Activated naive CD4-positive, alpha-beta T cell treated with anti-CD3 and anti-CD28 coated beads, Interleukin-2, amount 10 ng/mL, durations not matched to agents 7 days and 5 days (primary cell): ENCODE measurements at regions not wholly inside any gene's neighbourhood (a gene's known extent, or its start where the extent isn't known, plus 50 kb on each side); places are given as distances from the start of the nearest gene placed in this dataset.

ENCODE experiments used
- CTCF ChIA-PET: fragments of 350-600 bp; sonication (Branson Sonifier 250); formaldehyde crosslinking; loops from one replicate; lab custom pipeline; 2021; ENCODE audit warnings: antibody characterized with exemption; lab: Charles Lee
- DNase-seq: peaks from one replicate; pipeline ENCODE4 v3.0.0-alpha.2; 2020
- H3K27ac Mint-ChIP-seq: one replicate; pipeline ENCODE4 v1.8.0; 2021; ENCODE audit warnings: mild to moderate bottlenecking, moderate library complexity, mixed read lengths
- H3K27me3 Mint-ChIP-seq: one replicate; pipeline ENCODE4 v1.8.0; 2021; ENCODE audit warnings: mild to moderate bottlenecking, mixed read lengths
- H3K36me3 Mint-ChIP-seq: one replicate; pipeline ENCODE4 v1.8.0; 2021; ENCODE audit warnings: mixed read lengths
- H3K4me1 Mint-ChIP-seq: one replicate; pipeline ENCODE4 v1.8.0; 2021; ENCODE audit warnings: mixed read lengths
- H3K4me3 Mint-ChIP-seq: one replicate; pipeline ENCODE4 v1.8.0; 2021; ENCODE audit warnings: mild to moderate bottlenecking, moderate library complexity, mixed read lengths
- H3K9me3 Mint-ChIP-seq: one replicate; pipeline ENCODE4 v1.8.0; 2021; ENCODE audit warnings: mixed read lengths

DNA sequence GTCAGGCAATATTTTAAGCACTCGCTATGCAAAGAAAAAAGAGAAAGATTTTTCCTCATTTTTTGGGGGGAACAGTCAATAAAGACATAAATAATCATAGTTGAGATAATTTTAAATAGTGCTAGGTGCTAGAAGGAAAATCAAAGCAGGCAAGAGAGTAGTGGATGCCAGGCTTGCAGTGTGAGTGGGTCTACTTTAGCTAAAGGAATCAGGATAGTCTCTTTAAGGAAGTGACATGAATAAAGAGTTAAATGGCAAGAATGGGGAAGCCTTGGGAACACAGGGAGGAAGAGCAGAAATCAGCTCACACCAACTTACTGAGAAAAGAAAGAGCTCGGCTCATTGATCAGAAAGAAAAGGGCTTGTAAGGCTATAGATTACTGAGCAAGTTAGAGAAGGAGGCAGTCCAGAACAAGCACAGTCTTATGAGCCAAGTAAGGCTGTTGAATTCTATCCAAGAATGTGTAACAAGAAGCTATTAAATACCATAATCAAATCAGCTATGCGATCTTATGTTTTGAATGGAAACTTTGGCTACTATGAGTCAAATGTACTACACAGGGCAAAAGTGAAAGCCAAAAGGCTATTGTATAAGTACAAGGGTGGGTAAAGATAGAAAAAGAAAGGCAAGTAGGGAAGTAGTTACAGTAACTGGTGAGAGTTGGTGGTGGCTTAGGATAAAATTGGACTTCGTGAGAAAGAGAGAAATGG is 833.8 kb upstream of the PIK3C3 start:
- no peaks in the 10 kb centered on the region for H3K4me1 Mint-ChIP-seq
- H3K4me3 Mint-ChIP-seq: no peak overlapping the region
- CTCF ChIA-PET: no interaction called here
- peaks cover 9% of the 10 kb centered on the region for H3K9me3 Mint-ChIP-seq
- no peak overlapping the region for H3K27ac Mint-ChIP-seq
- DNase-seq: no peak
- H3K36me3 Mint-ChIP-seq: no peaks in the 10 kb centered on the region
- H3K27me3 Mint-ChIP-seq: no peaks in the 10 kb centered on the region

DNA sequence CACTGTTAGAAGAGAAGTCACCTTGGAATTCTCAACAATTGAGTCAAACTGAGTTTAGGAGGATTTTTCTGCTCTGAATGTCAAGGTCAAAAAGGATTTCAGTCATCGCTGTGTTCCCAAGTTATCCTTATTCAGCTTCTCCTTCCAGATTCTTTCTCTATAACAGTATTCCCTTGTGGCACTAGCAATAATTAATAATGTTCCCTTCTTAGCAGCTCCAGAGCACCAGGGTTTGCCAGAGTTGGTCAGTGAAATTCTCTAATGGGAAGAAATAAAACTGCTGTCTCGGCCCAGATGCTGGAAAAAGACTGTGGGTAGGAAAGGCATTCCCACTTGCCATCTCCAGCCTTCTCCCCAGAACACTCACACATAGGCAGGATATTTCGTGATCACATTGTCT is 836.0 kb upstream of the PIK3C3 start:
- no peaks in the 10 kb centered on the region for H3K27me3 Mint-ChIP-seq
- no peaks in the 10 kb centered on the region for H3K4me1 Mint-ChIP-seq
- CTCF ChIA-PET: no interaction called here
- no peak overlapping the region for H3K4me3 Mint-ChIP-seq
- DNase-seq: no peak
- H3K36me3 Mint-ChIP-seq: no peaks in the 10 kb centered on the region
- H3K9me3 Mint-ChIP-seq: peaks cover 12% of the 10 kb centered on the region
- H3K27ac Mint-ChIP-seq: no peak overlapping the region

DNA sequence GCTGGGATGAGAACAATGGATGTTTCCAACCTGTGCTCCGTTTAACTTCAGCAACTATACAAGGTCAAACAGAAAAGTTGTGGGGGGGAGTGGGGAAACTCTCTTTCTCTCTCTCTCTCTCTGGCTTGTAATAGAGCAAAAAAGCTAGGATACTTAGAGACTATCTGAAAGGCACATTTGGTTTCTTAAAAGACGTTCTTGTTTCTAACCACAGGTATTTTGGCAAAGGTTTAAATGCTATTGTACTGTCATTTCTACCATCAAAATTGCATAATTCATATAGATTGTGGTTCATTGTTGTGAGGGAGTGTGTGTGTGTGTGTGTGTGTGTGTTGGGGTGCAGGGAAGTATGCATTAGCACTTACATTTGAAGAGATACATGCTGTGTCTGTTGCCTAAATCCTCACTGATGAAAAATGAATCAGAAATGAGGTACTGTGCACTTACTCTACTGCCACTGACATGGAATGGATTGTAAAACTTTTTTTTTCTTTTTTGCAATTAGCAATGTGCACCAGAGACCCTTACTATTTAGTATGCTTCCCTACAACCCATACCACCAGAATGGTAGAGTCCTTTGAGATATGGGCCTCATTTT is 841.0 kb upstream of the PIK3C3 start:
- H3K27ac Mint-ChIP-seq: no peak overlapping the region
- DNase-seq: no peak
- CTCF ChIA-PET: no interaction called here
- H3K4me1 Mint-ChIP-seq: no peaks in the 10 kb centered on the region
- H3K27me3 Mint-ChIP-seq: no peaks in the 10 kb centered on the region
- no peak overlapping the region for H3K4me3 Mint-ChIP-seq
- H3K9me3 Mint-ChIP-seq: peaks cover 14% of the 10 kb centered on the region
- H3K36me3 Mint-ChIP-seq: no peaks in the 10 kb centered on the region

DNA sequence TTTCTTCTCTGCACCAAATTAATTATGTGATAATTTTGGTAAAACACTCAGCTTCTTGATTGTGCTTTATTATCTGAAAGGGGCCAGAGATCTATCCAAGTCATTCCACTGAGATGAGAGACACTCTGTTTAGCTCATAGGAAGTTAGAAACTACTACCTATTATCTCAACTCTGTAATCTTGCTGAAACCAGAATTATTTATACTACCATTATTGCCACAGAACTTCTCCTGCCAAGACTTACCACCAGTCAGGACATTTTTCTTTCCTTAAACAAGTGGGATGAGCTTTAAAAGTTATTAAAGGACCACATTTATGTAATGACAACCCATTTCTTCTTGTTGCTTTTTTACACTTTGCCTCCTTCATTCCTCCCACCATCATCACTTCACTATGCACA is 855.6 kb upstream of the PIK3C3 start:
- H3K36me3 Mint-ChIP-seq: no peaks in the 10 kb centered on the region
- H3K9me3 Mint-ChIP-seq: peaks cover 9% of the 10 kb centered on the region
- no peaks in the 10 kb centered on the region for H3K27me3 Mint-ChIP-seq
- CTCF ChIA-PET: no interaction called here
- no peaks in the 10 kb centered on the region for H3K4me1 Mint-ChIP-seq
- no peak overlapping the region for H3K4me3 Mint-ChIP-seq
- H3K27ac Mint-ChIP-seq: no peak overlapping the region
- no peak for DNase-seq

DNA sequence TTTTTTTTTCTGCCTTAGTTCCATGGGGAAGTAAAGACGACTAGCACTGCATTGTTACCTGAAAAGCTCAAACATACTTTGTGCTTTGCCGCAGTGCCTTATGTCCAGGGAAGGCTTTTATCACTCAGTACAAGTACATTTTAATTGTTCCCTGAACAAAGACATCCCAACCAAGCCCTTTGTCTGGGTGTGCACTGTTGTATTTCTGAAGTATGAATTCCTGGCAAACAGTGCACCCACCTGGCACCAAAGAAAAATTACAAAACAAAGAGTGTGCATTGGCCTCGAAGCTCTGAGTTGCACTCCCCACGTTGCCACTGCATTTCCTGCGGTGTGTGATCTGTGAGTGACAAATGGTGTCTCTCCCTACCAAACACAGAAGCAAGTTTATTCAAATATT is 858.5 kb upstream of the PIK3C3 start:
- CTCF ChIA-PET: no interaction called here
- peaks cover 9% of the 10 kb centered on the region for H3K9me3 Mint-ChIP-seq
- H3K4me1 Mint-ChIP-seq: no peaks in the 10 kb centered on the region
- no peaks in the 10 kb centered on the region for H3K27me3 Mint-ChIP-seq
- H3K27ac Mint-ChIP-seq: no peak overlapping the region
- no peak for DNase-seq
- no peak overlapping the region for H3K4me3 Mint-ChIP-seq
- no peaks in the 10 kb centered on the region for H3K36me3 Mint-ChIP-seq

DNA sequence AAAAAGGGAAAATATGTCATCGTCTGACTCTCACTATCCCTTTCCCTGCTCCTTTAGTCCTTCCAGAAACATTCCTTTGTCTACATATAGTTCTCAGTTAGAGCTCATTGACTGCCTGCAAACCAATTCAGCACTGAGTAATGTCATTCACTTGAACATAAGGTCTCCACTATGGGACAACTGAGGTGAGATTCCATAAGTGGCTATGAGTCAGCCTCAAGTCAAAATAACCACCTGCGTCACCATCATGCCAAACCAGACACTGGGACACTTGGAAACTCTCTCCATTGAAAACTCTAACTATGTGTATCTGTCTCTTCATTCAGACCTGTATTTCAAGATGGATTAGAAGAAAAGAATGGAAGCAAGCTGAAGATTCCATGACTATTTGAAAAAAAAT is 878.0 kb upstream of the PIK3C3 start:
- H3K4me3 Mint-ChIP-seq: no peak overlapping the region
- H3K36me3 Mint-ChIP-seq: no peaks in the 10 kb centered on the region
- H3K27ac Mint-ChIP-seq: no peak overlapping the region
- no peak for DNase-seq
- CTCF ChIA-PET: no interaction called here
- H3K27me3 Mint-ChIP-seq: no peaks in the 10 kb centered on the region
- no peaks in the 10 kb centered on the region for H3K4me1 Mint-ChIP-seq
- peaks cover 9% of the 10 kb centered on the region for H3K9me3 Mint-ChIP-seq

DNA sequence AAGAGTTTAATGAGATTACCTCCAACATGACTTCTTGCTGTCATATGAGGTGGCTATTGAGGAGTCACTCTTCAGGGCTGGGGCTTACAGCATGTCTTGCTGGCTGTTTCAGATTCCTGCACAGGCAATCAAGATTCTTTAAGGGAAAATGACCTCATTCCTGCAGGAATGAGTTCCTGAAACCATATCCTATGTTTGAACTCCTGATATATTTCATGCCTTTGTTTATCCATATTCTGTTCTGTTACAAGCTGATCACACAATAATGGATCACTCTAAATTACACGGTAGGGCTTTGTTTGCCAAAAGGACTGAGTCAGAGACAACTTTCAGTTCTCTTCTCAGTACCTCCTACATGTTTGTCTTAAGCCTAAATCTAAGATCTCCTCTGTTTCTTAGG is 879.8 kb upstream of the PIK3C3 start:
- no peak for DNase-seq
- Mint-ChIP-seq H3K4me3 (no peak overlapping the region), H3K27ac (no peak overlapping the region), H3K4me1 (no peaks in the 10 kb centered on the region), H3K36me3 (no peaks in the 10 kb centered on the region), H3K9me3 (peaks cover 8% of the 10 kb centered on the region), H3K27me3 (no peaks in the 10 kb centered on the region)
- CTCF ChIA-PET: no interaction called here

DNA sequence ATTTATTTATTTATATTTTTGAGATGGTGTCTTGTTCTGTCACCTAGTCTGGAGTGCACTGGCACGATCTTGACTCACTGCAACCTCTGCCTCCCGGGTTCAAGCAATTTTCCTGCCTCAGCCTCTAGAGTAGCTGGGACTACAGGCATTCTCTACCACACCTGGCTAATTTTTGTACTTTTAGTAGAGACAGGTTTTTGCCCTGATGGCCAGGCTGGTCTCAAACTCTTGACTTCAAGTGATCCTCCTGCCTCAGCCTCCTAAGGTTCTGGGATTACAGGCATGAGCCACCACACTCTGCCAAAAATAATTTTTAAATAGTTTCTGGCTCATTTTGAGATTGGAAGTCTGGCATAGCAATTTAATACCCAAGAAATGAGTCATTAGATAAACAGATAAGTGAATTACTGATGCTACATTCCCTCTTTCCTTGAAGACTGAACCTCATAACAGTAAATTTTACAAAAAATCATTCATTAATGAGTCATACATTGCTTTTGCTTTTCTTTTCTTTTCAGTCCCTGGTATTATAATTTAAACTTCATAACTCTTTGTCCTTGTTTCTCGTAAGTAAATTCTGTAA is 881.6 kb upstream of the PIK3C3 start:
- no peak overlapping the region for H3K4me3 Mint-ChIP-seq
- H3K9me3 Mint-ChIP-seq: peaks cover 8% of the 10 kb centered on the region
- DNase-seq: no peak
- H3K27ac Mint-ChIP-seq: no peak overlapping the region
- CTCF ChIA-PET: no interaction called here
- H3K27me3 Mint-ChIP-seq: no peaks in the 10 kb centered on the region
- no peaks in the 10 kb centered on the region for H3K36me3 Mint-ChIP-seq
- H3K4me1 Mint-ChIP-seq: no peaks in the 10 kb centered on the region

DNA sequence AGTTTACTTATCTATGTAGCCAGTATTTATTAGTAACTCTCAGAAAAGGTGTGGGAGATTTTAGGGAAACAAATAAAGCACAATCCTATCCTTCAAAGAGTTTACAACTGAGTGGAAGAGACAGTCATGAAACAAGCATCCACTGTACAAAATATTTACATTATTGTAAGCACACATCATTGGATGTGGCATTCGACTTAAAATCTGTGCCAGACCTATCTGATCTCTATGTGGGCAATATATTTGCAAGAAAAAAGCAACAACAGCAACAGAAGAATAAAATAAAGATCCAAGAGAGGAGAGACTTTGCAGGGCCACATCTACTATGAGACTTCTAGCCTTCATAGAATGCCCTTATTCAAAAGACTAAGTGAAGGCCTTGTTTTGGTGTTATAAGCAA is 882.1 kb upstream of the PIK3C3 start:
- H3K27me3 Mint-ChIP-seq: no peaks in the 10 kb centered on the region
- no peak overlapping the region for H3K27ac Mint-ChIP-seq
- no peak overlapping the region for H3K4me3 Mint-ChIP-seq
- CTCF ChIA-PET: no interaction called here
- no peaks in the 10 kb centered on the region for H3K36me3 Mint-ChIP-seq
- H3K4me1 Mint-ChIP-seq: no peaks in the 10 kb centered on the region
- H3K9me3 Mint-ChIP-seq: peaks cover 8% of the 10 kb centered on the region
- no peak for DNase-seq

DNA sequence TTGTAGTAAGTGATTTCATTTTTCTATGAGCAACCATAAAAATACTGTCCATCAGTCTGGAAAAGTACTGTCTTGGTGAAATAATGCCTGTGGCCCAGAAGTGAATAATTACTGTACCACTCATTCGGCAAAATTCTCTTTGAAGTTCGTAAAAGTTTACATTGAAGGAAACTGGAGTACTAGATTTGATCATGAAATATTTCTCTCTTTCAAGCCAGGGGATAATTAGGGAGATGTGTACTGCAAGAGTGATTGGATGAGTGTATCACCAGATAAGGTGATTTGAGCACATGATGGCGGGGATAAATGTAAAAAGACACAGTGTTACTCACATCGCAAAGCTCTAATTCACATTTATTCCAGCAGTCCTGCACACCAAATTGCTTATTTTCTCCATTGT is 883.2 kb upstream of the PIK3C3 start:
- Mint-ChIP-seq H3K36me3 (no peaks in the 10 kb centered on the region), H3K4me3 (no peak overlapping the region), H3K4me1 (no peaks in the 10 kb centered on the region), H3K9me3 (peaks cover 6% of the 10 kb centered on the region), H3K27ac (no peak overlapping the region), H3K27me3 (no peaks in the 10 kb centered on the region)
- no peak for DNase-seq
- CTCF ChIA-PET: no interaction called here

DNA sequence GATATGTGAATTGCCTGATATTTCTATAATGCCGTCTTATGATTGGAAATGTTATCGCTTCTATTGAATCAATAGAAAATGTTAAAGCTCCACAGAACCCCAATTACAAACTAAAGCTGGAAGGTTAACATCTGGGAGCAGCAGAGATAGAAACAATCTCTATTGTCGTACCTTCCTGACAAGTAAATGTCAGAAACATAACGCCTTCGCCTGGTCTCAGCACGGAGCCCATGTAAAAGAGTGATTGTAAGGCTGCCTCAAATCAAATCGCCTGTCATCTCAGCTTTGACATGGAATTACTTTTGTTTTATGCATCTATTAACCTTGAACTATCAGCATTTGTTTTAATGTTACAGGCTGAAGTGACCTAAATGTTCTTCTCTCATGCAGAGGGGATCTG is 885.9 kb upstream of the PIK3C3 start:
- no peak for DNase-seq
- Mint-ChIP-seq H3K9me3 (peaks cover 4% of the 10 kb centered on the region), H3K36me3 (no peaks in the 10 kb centered on the region), H3K4me1 (no peaks in the 10 kb centered on the region), H3K27me3 (no peaks in the 10 kb centered on the region), H3K4me3 (no peak overlapping the region), H3K27ac (no peak overlapping the region)
- CTCF ChIA-PET: no interaction called here

DNA sequence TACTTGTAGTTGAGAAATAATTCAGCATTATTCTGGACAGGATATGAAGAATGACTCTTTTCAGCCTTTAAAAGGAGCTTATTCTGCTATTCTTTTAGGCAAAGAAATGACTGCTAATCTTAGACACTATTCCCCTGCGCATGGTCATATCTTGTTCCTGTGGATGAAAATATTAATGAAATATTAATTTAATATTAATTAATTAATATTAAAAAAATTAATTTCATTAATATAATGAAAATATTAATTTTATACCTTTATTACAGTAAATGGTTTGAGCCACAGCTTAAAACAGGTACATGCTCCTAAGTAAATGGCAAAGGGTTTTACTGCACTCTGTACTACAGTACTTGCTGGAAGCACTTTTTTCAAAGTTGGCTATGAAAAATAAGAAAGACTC is 890.1 kb upstream of the PIK3C3 start:
- CTCF ChIA-PET: no interaction called here
- Mint-ChIP-seq H3K9me3 (peaks cover 6% of the 10 kb centered on the region), H3K4me3 (no peak overlapping the region), H3K27me3 (no peaks in the 10 kb centered on the region), H3K27ac (no peak overlapping the region), H3K4me1 (no peaks in the 10 kb centered on the region), H3K36me3 (no peaks in the 10 kb centered on the region)
- no peak for DNase-seq

DNA sequence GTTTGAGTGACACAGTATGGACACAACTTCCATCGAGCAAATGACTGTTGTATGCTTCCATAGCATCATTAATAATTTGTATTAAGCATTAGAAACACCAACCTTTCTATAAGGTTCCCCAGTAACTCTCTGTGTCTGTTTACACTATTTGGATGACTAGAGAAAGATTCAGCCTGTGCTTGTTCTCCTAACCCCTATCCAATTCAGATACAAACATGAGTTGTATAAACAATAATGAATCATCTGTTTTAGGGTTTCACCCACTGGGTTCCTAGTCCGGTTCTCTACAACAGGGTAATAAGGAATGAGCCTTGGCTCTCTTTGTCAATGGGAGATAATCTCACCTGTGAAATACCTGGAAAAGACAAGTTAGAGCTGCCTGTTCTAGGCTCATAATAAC is 894.1 kb upstream of the PIK3C3 start:
- Mint-ChIP-seq H3K36me3 (no peaks in the 10 kb centered on the region), H3K4me1 (no peaks in the 10 kb centered on the region), H3K9me3 (peaks cover 15% of the 10 kb centered on the region), H3K27me3 (no peaks in the 10 kb centered on the region), H3K4me3 (no peak overlapping the region), H3K27ac (no peak overlapping the region)
- CTCF ChIA-PET: no interaction called here
- no peak for DNase-seq

DNA sequence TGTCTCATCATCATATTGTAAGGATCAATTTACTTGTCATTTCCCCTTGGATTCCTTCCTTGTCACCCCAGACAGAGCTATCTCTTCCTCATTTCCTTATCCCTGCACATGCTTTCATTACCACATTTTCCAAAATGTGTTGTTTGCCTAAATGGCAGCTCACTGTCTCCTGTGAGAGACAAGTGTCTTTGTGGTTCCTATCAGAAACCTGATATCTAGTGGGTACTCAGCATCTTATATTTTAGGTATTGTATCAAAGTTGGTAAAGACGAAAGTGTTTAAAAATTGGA is 896.0 kb upstream of the PIK3C3 start:
- H3K27ac Mint-ChIP-seq: no peak overlapping the region
- CTCF ChIA-PET: no interaction called here
- H3K9me3 Mint-ChIP-seq: peaks cover 15% of the 10 kb centered on the region
- no peaks in the 10 kb centered on the region for H3K36me3 Mint-ChIP-seq
- H3K27me3 Mint-ChIP-seq: no peaks in the 10 kb centered on the region
- no peak for DNase-seq
- H3K4me3 Mint-ChIP-seq: no peak overlapping the region
- H3K4me1 Mint-ChIP-seq: no peaks in the 10 kb centered on the region

DNA sequence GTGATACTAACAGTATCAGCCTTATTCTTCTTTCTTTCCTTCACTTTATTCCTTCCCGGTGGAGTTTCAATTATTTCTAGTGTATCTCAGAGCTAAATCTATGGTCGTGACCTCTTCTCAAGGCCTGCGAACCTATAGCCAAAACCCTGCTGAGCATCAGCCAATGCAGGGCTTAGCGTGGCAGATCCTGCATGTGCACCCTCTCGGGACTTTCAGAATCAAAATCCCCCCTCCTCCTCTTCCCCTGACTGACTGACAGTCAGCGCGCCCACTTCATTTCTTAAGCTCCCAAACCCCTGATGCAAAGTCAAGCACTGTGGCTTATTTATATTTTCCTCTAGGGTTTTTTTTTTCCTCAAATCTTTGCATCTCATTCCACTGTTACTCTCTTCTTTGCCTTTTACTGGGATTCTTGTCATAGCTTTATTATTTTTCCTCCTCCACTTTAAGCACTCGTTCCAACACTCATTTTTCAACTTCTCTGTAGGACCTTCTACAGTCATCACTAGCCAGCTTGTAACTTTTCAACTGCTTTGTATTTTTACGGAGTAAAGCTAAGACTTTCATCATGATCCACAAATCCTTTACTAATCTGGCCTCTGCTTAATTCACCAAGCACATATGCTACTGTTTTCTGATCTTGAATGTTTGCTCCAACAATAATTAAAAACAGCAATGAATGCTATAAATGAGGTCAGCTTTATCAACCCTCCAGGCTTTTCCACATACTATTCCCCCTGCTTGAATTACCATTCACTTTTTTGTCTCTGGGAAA is 896.5 kb upstream of the PIK3C3 start:
- no peak for DNase-seq
- Mint-ChIP-seq H3K9me3 (peaks cover 18% of the 10 kb centered on the region), H3K27me3 (no peaks in the 10 kb centered on the region), H3K4me1 (no peaks in the 10 kb centered on the region), H3K27ac (no peak overlapping the region), H3K4me3 (no peak overlapping the region), H3K36me3 (no peaks in the 10 kb centered on the region)
- CTCF ChIA-PET: no interaction called here
